ENCODE measurements at regions not wholly inside any gene's neighbourhood (a gene's known extent, or its start where the extent isn't known, plus 50 kb on each side); places are given as distances from the start of the nearest gene placed in this dataset.
"Not testable (repeated sequence)": the region's sequence is repeated elsewhere in the genome, so short reads cannot be mapped to it uniquely, and the experiment has no call there.

GRCh38 chr9:111276431-111277128 lies 53.4 kb downstream of the OR2K2 start:
- DNase-seq = no peak

GRCh38 chr9:111274737-111275136 lies 55.3 kb downstream of the OR2K2 start:
- DNase-seq = no peak

- no peak for DNase-seq
Measured at GRCh38 chr9:111272581-111272980, 57.4 kb downstream of the OR2K2 start.

GRCh38 chr9:111271481-111272080 lies 58.4 kb downstream of the OR2K2 start:
- no peak for DNase-seq

- no peak for DNase-seq
Measured at GRCh38 chr9:111271047-111271446, 59.0 kb downstream of the OR2K2 start.

- DNase-seq = not testable (repeated sequence)
Measured at GRCh38 chr9:111266024-111266423, 64.0 kb downstream of the OR2K2 start.

- DNase-seq = no peak
Measured at GRCh38 chr9:111263116-111263515, 66.9 kb downstream of the OR2K2 start.

- no peak for DNase-seq
Measured at GRCh38 chr9:111258875-111259271, 71.2 kb downstream of the OR2K2 start.

- no peak for DNase-seq
Measured at GRCh38 chr9:111258209-111258874, 71.7 kb downstream of the OR2K2 start.

GRCh38 chr9:111253742-111254437 lies 76.1 kb downstream of the OR2K2 start:
- no peak for DNase-seq

GRCh38 chr9:111250875-111251842 lies 78.9 kb downstream of the OR2K2 start:
- no peak for DNase-seq

GRCh38 chr9:111237447-111237846 lies 92.6 kb downstream of the OR2K2 start:
- DNase-seq = no peak

- no peak for DNase-seq
Measured at GRCh38 chr9:111236332-111236731, 93.7 kb downstream of the OR2K2 start.

- no peak for DNase-seq
Measured at GRCh38 chr9:111233963-111234362, 96.1 kb downstream of the OR2K2 start.

GRCh38 chr9:111232997-111233790 lies 96.8 kb downstream of the OR2K2 start:
- no peak for DNase-seq

- no peak for DNase-seq
Measured at GRCh38 chr9:111231801-111232580, 98.0 kb downstream of the OR2K2 start.

GRCh38 chr9:111222757-111223156 lies 107.3 kb downstream of the OR2K2 start:
- DNase-seq = no peak

GRCh38 chr9:111212874-111213273 lies 117.2 kb downstream of the OR2K2 start:
- no peak for DNase-seq

- no peak for DNase-seq
Measured at GRCh38 chr9:111198936-111199335, 131.1 kb downstream of the OR2K2 start.

GRCh38 chr9:111197256-111197655 lies 132.8 kb downstream of the OR2K2 start:
- no peak for DNase-seq

- DNase-seq = no peak
Measured at GRCh38 chr9:111195766-111196165, 134.3 kb downstream of the OR2K2 start.

Data from NCI-H446 (cell line).